H1 (cell line): ENCODE measurements at regions not wholly inside any gene's neighbourhood (a gene's known extent, or its start where the extent isn't known, plus 50 kb on each side); places are given as distances from the start of the nearest gene placed in this dataset.

Experiments
- CTCF ChIA-PET: fragments of 300-600 bp; sonication (Branson Sonifier 250); formaldehyde crosslinking; loops from one replicate; lab custom pipeline; 2021; ENCODE audit not compliant: partially characterized antibody; lab: Charles Lee
- POLR2A ChIA-PET: fragments of 300-600 bp; sonication (Branson Sonifier 250); formaldehyde crosslinking; loops from one replicate; lab custom pipeline; 2021; ENCODE audit warnings: inconsistent platforms; ENCODE audit not compliant: partially characterized antibody; lab: Charles Lee
- DNase-seq, 2 experiments: peaks; one replicate each; pipeline versions ENCODE4 v3.0.0 to v3.0.0-alpha.2; 2010 to 2022; ENCODE audit warnings: low spot score in 2 of 2, low read depth in 1 of 2, mixed read lengths in 1 of 2
- FAIRE-seq: peaks from 2 replicates; lab custom pipeline; 2011; peaks lifted over from hg19 to GRCh38; lab: Jason Lieb, UNC
- H2AFZ ChIP-seq: 2 replicates; pipeline ENCODE4 v1.8.1; 2012; ENCODE audit warnings: low read length, inconsistent platforms
- H2AK5ac ChIP-seq: 2 replicates; pipeline ENCODE4 v1.6.1; 2013; ENCODE audit warnings: low read depth, low read length
- H2BK120ac ChIP-seq: replicated peaks from 2 replicates; pipeline ENCODE3; 2013; ENCODE audit warnings: low read depth, low read length, inconsistent platforms
- H2BK12ac ChIP-seq: 2 replicates; pipeline ENCODE4 v1.6.1; 2013; ENCODE audit warnings: low read depth, low read length
- H2BK15ac ChIP-seq: 2 replicates; pipeline ENCODE4 v1.6.1; 2013; ENCODE audit warnings: low read length
- H2BK20ac ChIP-seq: 2 replicates; pipeline ENCODE4 v1.6.1; 2013; ENCODE audit warnings: low read length
- H2BK5ac ChIP-seq: 2 replicates; pipeline ENCODE4 v1.6.1; 2013; ENCODE audit warnings: low read depth, low read length
- H3K14ac ChIP-seq: 2 replicates; pipeline ENCODE4 v1.6.1; 2013; ENCODE audit warnings: inconsistent platforms; ENCODE audit not compliant: insufficient read length
- H3K18ac ChIP-seq: 2 replicates; pipeline ENCODE4 v1.6.1; 2013; ENCODE audit warnings: low read length; ENCODE audit errors: extremely low read depth
- H3K23ac ChIP-seq: 2 replicates; pipeline ENCODE4 v1.6.1; 2013; ENCODE audit warnings: inconsistent platforms; ENCODE audit not compliant: insufficient read length
- H3K23me2 ChIP-seq: 2 replicates; pipeline ENCODE4 v1.6.1; 2013; ENCODE audit warnings: low read depth, low read length
- H3K27ac ChIP-seq: 2 replicates; pipeline ENCODE4 v1.6.1; 2011; ENCODE audit warnings: low read depth, low read length, inconsistent platforms
- H3K27me3 ChIP-seq, 4 experiments: replicated peaks in 1 of 4; 1 replicate in 1 of 4; 2 replicates in 3 of 4; pipeline versions ENCODE4 v1.6.1 to v1.8.1; 2011 to 2013; ENCODE audit warnings: low read length in 3 of 4, mild to moderate bottlenecking in 3 of 4, inconsistent platforms in 2 of 4, mixed read lengths in 2 of 4, moderate library complexity in 1 of 4; ENCODE audit not compliant: control insufficient read depth in 3 of 4, insufficient read depth in 3 of 4; ENCODE audit errors: extremely low read depth in 1 of 4
- H3K36me3 ChIP-seq, 4 experiments: 2 replicates each; pipeline versions ENCODE4 v1.6.1 to v1.8.1; 2011 to 2013; ENCODE audit warnings: mild to moderate bottlenecking in 4 of 4, low read length in 3 of 4, moderate library complexity in 2 of 4, control low read depth in 1 of 4, inconsistent platforms in 1 of 4; ENCODE audit not compliant: insufficient read depth in 4 of 4, control insufficient read depth in 2 of 4
- H3K4ac ChIP-seq: replicated peaks from 2 replicates; pipeline ENCODE3; 2013; ENCODE audit warnings: low read length, low read depth, mixed read lengths, inconsistent platforms; ENCODE audit not compliant: insufficient read length
- H3K4me1 ChIP-seq, 4 experiments: replicated peaks in 1 of 4; 1 replicate in 1 of 4; 2 replicates in 3 of 4; pipeline versions ENCODE4 v1.6.1 to v1.8.1; 2011 to 2013; ENCODE audit warnings: low read length in 3 of 4, inconsistent platforms in 2 of 4, mixed read lengths in 1 of 4; ENCODE audit not compliant: insufficient read depth in 4 of 4, control insufficient read depth in 3 of 4
- H3K4me2 ChIP-seq, 2 experiments: 2 replicates each; pipeline versions ENCODE4 v1.6.1 to v1.8.1; 2011 to 2013; ENCODE audit warnings: low read depth in 2 of 2, low read length in 2 of 2, control low read depth in 1 of 2, inconsistent platforms in 1 of 2, mild to moderate bottlenecking in 1 of 2; ENCODE audit not compliant: insufficient read depth in 1 of 2
- H3K4me3 ChIP-seq, 4 experiments: fragments of 200-600, 300-600 bp in 1 of 4; sonication (generic), shearing (Covaris generic), sonication (Bioruptor Twin) in 1 of 4; 2 replicates each; pipeline versions ENCODE4 v1.5.1 to v1.8.1; 2011 to 2016; ENCODE audit warnings: low read length in 4 of 4, low read depth in 3 of 4, control low read depth in 2 of 4, inconsistent platforms in 2 of 4, mild to moderate bottlenecking in 2 of 4, mixed read lengths in 1 of 4, moderate library complexity in 1 of 4; ENCODE audit not compliant: insufficient read depth in 2 of 4; ENCODE audit errors: extremely low read depth in 1 of 4
- H3K56ac ChIP-seq: replicated peaks from 2 replicates; pipeline ENCODE3; 2013; ENCODE audit warnings: low read depth, mild to moderate bottlenecking, mixed read lengths, low read length, inconsistent platforms; ENCODE audit not compliant: insufficient read length
- H3K79me1 ChIP-seq: 2 replicates; pipeline ENCODE4 v1.6.1; 2013; ENCODE audit warnings: low read depth, low read length, control low read depth
- H3K79me2 ChIP-seq, 2 experiments: 2 replicates each; pipeline versions ENCODE4 v1.6.1 to v1.8.1; 2012 to 2013; ENCODE audit warnings: low read length in 2 of 2, mild to moderate bottlenecking in 2 of 2, inconsistent platforms in 1 of 2; ENCODE audit not compliant: insufficient read depth in 2 of 2, control insufficient read depth in 1 of 2
- H3K9ac ChIP-seq, 4 experiments: replicated peaks in 1 of 4; 1 replicate in 1 of 4; 2 replicates in 3 of 4; pipeline versions ENCODE4 v1.6.1 to v1.8.1; 2011 to 2013; ENCODE audit warnings: low read depth in 3 of 4, low read length in 3 of 4, control low read depth in 2 of 4, mild to moderate bottlenecking in 2 of 4, moderate library complexity in 2 of 4, inconsistent platforms in 1 of 4; ENCODE audit errors: extremely low read depth in 1 of 4
- H3K9me3 ChIP-seq, 2 experiments: 2 replicates each; pipeline versions ENCODE4 v1.6.1 to v1.8.1; 2012 to 2013; ENCODE audit warnings: mild to moderate bottlenecking in 2 of 2, moderate library complexity in 2 of 2, control low read depth in 1 of 2, inconsistent platforms in 1 of 2, low read depth in 1 of 2, low read length in 1 of 2, mixed read lengths in 1 of 2; ENCODE audit not compliant: insufficient read depth in 2 of 2
- H4K20me1 ChIP-seq, 2 experiments: replicated peaks in 1 of 2; 2 replicates each; pipeline versions ENCODE3 to v1.8.1; 2011 to 2013; ENCODE audit warnings: inconsistent platforms in 2 of 2, low read length in 2 of 2, mild to moderate bottlenecking in 1 of 2; ENCODE audit not compliant: insufficient read depth in 2 of 2, control insufficient read depth in 1 of 2
- H4K5ac ChIP-seq: 2 replicates; pipeline ENCODE4 v1.6.1; 2013; ENCODE audit warnings: low read length, low read depth, mixed read lengths, inconsistent platforms; ENCODE audit not compliant: insufficient read length
- H4K8ac ChIP-seq: 2 replicates; pipeline ENCODE4 v1.8.0; 2013; ENCODE audit warnings: mild to moderate bottlenecking, moderate library complexity, low read length, inconsistent platforms; ENCODE audit not compliant: insufficient read depth; ENCODE audit errors: extremely low read depth
- H4K91ac ChIP-seq: replicated peaks from 2 replicates; pipeline ENCODE3; 2013; ENCODE audit warnings: low read length, mixed read lengths, inconsistent platforms; ENCODE audit not compliant: insufficient read length
- BRCA1 ChIP-seq: IDR thresholded peaks from 2 replicates; pipeline ENCODE4 v1.6.1; 2012; ENCODE audit warnings: low read depth, low read length, improper control_type of control experiment
- CHD1 ChIP-seq: IDR thresholded peaks from 2 replicates; pipeline ENCODE4 v1.6.1; 2012; ENCODE audit warnings: low read depth, low read length, improper control_type of control experiment
- EP300 ChIP-seq, 2 experiments: IDR thresholded peaks; 1 replicate in 1 of 2; 2 replicates in 1 of 2; pipeline ENCODE4 v1.6.1; 2011 to 2012; ENCODE audit warnings: low read depth in 2 of 2, low read length in 2 of 2, mild to moderate bottlenecking in 2 of 2, borderline replicate concordance in 1 of 2, inconsistent platforms in 1 of 2, moderate library complexity in 1 of 2
- FOSL1 ChIP-seq: IDR thresholded peaks from 2 replicates; pipeline ENCODE4 v1.6.1; 2011; ENCODE audit warnings: mild to moderate bottlenecking, low read depth, low read length, moderate library complexity; ENCODE audit not compliant: insufficient read depth
- JUND ChIP-seq: IDR thresholded peaks from 2 replicates; pipeline ENCODE4 v1.6.1; 2011; ENCODE audit warnings: mild to moderate bottlenecking, improper control_type of control experiment, low read length
- KDM5A ChIP-seq: fragments of 200-600 bp; IDR thresholded peaks from 2 replicates; pipeline ENCODE4 v1.7.1; 2012; ENCODE audit warnings: mild to moderate bottlenecking, low read length, inconsistent platforms, mixed read lengths
- POLR2A ChIP-seq, 2 experiments: IDR thresholded peaks; 1 replicate in 1 of 2; 2 replicates in 1 of 2; pipeline ENCODE4 v1.6.1; 2011; ENCODE audit warnings: low read depth in 2 of 2, low read length in 2 of 2, mild to moderate bottlenecking in 2 of 2; ENCODE audit errors: control extremely low read depth in 1 of 2
- POU5F1 ChIP-seq: IDR thresholded peaks from 2 replicates; pipeline ENCODE4 v1.6.1; 2011; ENCODE audit warnings: low read depth, mild to moderate bottlenecking, low read length, moderate library complexity
- SP1 ChIP-seq: IDR thresholded peaks from 2 replicates; pipeline ENCODE4 v1.6.1; 2011; ENCODE audit warnings: low read depth, low read length
- SP2 ChIP-seq: IDR thresholded peaks from 2 replicates; pipeline ENCODE4 v1.6.1; 2012; ENCODE audit warnings: mild to moderate bottlenecking, low read length, inconsistent platforms
- TEAD4 ChIP-seq: IDR thresholded peaks from 2 replicates; pipeline ENCODE4 v1.6.1; 2012; ENCODE audit warnings: low read depth, low read length, inconsistent platforms, mixed read lengths
- USF2 ChIP-seq: IDR thresholded peaks from 2 replicates; pipeline ENCODE4 v1.6.1; 2011; ENCODE audit warnings: low read length, improper control_type of control experiment
- YY1 ChIP-seq: IDR thresholded peaks from 2 replicates; pipeline ENCODE4 v1.6.1; 2011; ENCODE audit warnings: low read depth, mild to moderate bottlenecking, low read length
- WGBS, 2 experiments: shearing (Covaris generic) in 1 of 2; methylation state at CpG; one replicate each; pipeline versions ENCODE4 v1.1.6 to v1.1.7; 2013 to 2015; ENCODE audit warnings: low lambda C conversion rate in 2 of 2, mixed read lengths in 2 of 2, inconsistent platforms in 1 of 2, low coverage in 1 of 2, missing lambda C conversion rate in 1 of 2; ENCODE audit not compliant: insufficient replicate concordance in 2 of 2, insufficient coverage in 1 of 2, insufficient read length in 1 of 2; ENCODE audit errors: extremely low coverage in 1 of 2, missing lambda C conversion rate in 1 of 2; 5-methylcytosine and 5-hydroxymethylcytosine counted together
- TF ChIP-seq, protein P1 (sequence below): IDR thresholded peaks from 2 replicates; pipeline ENCODE4 v1.6.1; 2012; ENCODE audit warnings: inconsistent platforms

DNA sequence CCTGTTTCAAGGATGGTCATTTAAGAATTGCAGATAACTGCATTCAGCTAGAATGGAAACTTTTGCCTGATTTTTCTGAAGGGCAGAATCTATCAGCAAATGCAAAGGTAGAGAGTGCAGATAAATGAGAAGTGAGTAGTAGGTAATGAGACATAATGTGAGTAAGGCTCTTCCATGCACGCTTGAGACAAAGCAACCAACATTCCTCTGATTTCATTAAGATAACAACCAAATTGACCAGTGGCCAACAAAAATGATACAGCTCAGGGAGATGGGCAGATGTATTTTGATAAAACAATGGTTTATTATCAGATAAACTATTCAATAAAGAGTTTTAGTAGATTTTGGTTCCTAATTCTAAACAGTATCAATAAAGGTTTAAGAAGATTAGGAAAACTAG lies 404.4 kb upstream of the PBX1 start:
- Histone ChIP-seq H3K4me1 (no peaks in the 10 kb centered on the region; a peak in 1 of 7 replicates), H3K23me2 (no peaks in the 10 kb centered on the region), H3K23ac (no peak overlapping the region), H2BK12ac (no peak overlapping the region), H3K79me2 (no peaks in the 10 kb centered on the region), H3K4me2 (no peak overlapping the region), H3K18ac (no peak overlapping the region), H2AK5ac (no peak overlapping the region), H2AFZ (no peak overlapping the region), H3K36me3 (no peaks in the 10 kb centered on the region), H4K91ac (no peak overlapping the region), H3K9ac (no peak overlapping the region), H3K14ac (no peak overlapping the region), H3K27me3 (no peaks in the 10 kb centered on the region), H3K4me3 (no peak overlapping the region), H4K5ac (no peak overlapping the region), H2BK120ac (no peak overlapping the region), H2BK5ac (no peak overlapping the region), H4K20me1 (no peaks in the 10 kb centered on the region), H3K27ac (no peak overlapping the region), H3K79me1 (no peaks in the 10 kb centered on the region), H3K4ac (no peak overlapping the region), H4K8ac (no peak overlapping the region), H3K56ac (no peak overlapping the region), H3K9me3 (no peaks in the 10 kb centered on the region), H2BK15ac (no peak overlapping the region), H2BK20ac (no peak overlapping the region)
- ChIA-PET CTCF (no interaction called here), POLR2A (no interaction called here)
- no peak for DNase-seq
- WGBS, 2 experiments, result 100% methylated on average over 1 of the region's 1 CpG; no CpG with 5 or more reads in 1 of the 2 experiments
- no peak for FAIRE-seq
- no peak for TF ChIP-seq CHD1
- TF ChIP-seq SP1, result no peak
- TF ChIP-seq SP2, result no peak
- TF ChIP-seq KDM5A, result no peak
- TF ChIP-seq YY1, result no peak
- no peak for TF ChIP-seq JUND
- TF ChIP-seq EP300 (IDR thresholded peaks at IDR 0.05; ENCODE audit: borderline replicate concordance in 1 of 2, low read depth in 2 of 2, low read length in 2 of 2), result no peak
- TF ChIP-seq USF2, result no peak
- no peak for TF ChIP-seq FOSL1
- TF ChIP-seq BRCA1, result no peak
- TF ChIP-seq, protein P1, sequence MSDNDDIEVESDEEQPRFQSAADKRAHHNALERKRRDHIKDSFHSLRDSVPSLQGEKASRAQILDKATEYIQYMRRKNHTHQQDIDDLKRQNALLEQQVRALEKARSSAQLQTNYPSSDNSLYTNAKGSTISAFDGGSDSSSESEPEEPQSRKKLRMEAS, result no peak
- TF ChIP-seq POLR2A (IDR thresholded peaks at IDR 0.05; ENCODE audit: control extremely low read depth in 1 of 2, low read depth in 2 of 2, low read length in 2 of 2), result no peak
- no peak for TF ChIP-seq TEAD4
- TF ChIP-seq POU5F1, result no peak
